Activated CD8-positive, alpha-beta T cell treated with anti-CD3 and anti-CD28 coated beads for 36 hours (primary cell): ENCODE measurements at regions not wholly inside any gene's neighbourhood (a gene's known extent, or its start where the extent isn't known, plus 50 kb on each side); places are given as distances from the start of the nearest gene placed in this dataset.

Experiments used
- ATAC-seq: fragments of 200-7000 bp; cut with Tn5 transposase; one replicate; pipeline ENCODE4 v1.10.0; 2021; ENCODE audit warnings: mild to moderate bottlenecking, moderate library complexity
- CTCF ChIA-PET: fragments of 350-600 bp; sonication (Branson Sonifier 250); formaldehyde crosslinking; loops from one replicate; lab custom pipeline; 2021; ENCODE audit warnings: antibody characterized with exemption; lab: Charles Lee
- POLR2A ChIA-PET: fragments of 350-600 bp; sonication (Branson Sonifier 250); formaldehyde crosslinking; loops from one replicate; lab custom pipeline; 2021; ENCODE audit warnings: antibody characterized with exemption; lab: Charles Lee
- DNase-seq: peaks from one replicate; pipeline ENCODE4 v3.0.0-alpha.2; 2020
- H3K27ac Mint-ChIP-seq: one replicate; pipeline ENCODE4 v1.8.0; 2021; ENCODE audit warnings: mild to moderate bottlenecking, mixed read lengths
- H3K27me3 Mint-ChIP-seq: one replicate; pipeline ENCODE4 v1.8.0; 2021; ENCODE audit warnings: mixed read lengths
- H3K36me3 Mint-ChIP-seq: one replicate; pipeline ENCODE4 v1.8.0; 2021; ENCODE audit warnings: low read depth, mixed read lengths
- H3K4me1 Mint-ChIP-seq: one replicate; pipeline ENCODE4 v1.8.0; 2021; ENCODE audit warnings: low read depth, mixed read lengths
- H3K4me3 Mint-ChIP-seq: one replicate; pipeline ENCODE4 v1.8.0; 2021; ENCODE audit warnings: mild to moderate bottlenecking, moderate library complexity, mixed read lengths
- H3K9me3 Mint-ChIP-seq: one replicate; pipeline ENCODE4 v1.8.0; 2021; ENCODE audit warnings: mixed read lengths
- CTCF ChIP-seq: fragments of 200-600 bp; IDR thresholded peaks from one replicate; pipeline ENCODE4 v1.8.0; 2022; ENCODE audit warnings: antibody characterized with exemption, mild to moderate bottlenecking
- intact Hi-C: fragments of 100-400 bp; cut with micrococcal nuclease; formaldehyde crosslinking; loops from one replicate; pipeline ENCODE4 v1.10.0; 2022

- peaks cover 48% of the 10 kb centered on the region for H3K4me1 Mint-ChIP-seq
- H3K9me3 Mint-ChIP-seq: no peaks in the 10 kb centered on the region
- intact Hi-C loops: loop anchor here (1.0 to 5.0 kb wide), 3 partner anchors 52 to 562 kb away; partner anchors contain the start of gene NFKB1
- no peaks in the 10 kb centered on the region for H3K27me3 Mint-ChIP-seq
- peak; percentile 77 for ATAC-seq
- peak; percentile 88 for TF ChIP-seq CTCF
- ChIA-PET POLR2A (no interaction called here), CTCF (interaction anchor here (1.2 to 3.0 kb wide), 7 partner anchors 11 to 178 kb away, joined by 3 to 24 read pairs (median 7); no protein-coding TSS in a partner anchor)
- no peak overlapping the region for H3K4me3 Mint-ChIP-seq
- no peaks in the 10 kb centered on the region for H3K36me3 Mint-ChIP-seq
- no peak overlapping the region for H3K27ac Mint-ChIP-seq
- peak; percentile 73 for DNase-seq
These were observed 51.3 kb upstream of the NFKB1 start for GRCh38 chr4:102449751-102450352.

GRCh38 chr4:102451266-102451665 lies 49.9 kb upstream of the NFKB1 start:
- TF ChIP-seq CTCF: no peak
- peaks cover 48% of the 10 kb centered on the region for H3K4me1 Mint-ChIP-seq
- ATAC-seq (no peak), DNase-seq (no peak)
- no peaks in the 10 kb centered on the region for H3K27me3 Mint-ChIP-seq
- H3K27ac Mint-ChIP-seq: no peak overlapping the region
- H3K36me3 Mint-ChIP-seq: no peaks in the 10 kb centered on the region
- intact Hi-C loops: loop anchor here (5.0 kb wide), 1 partner anchor 51 kb away; the partner anchor contains the start of gene NFKB1
- no peak overlapping the region for H3K4me3 Mint-ChIP-seq
- ChIA-PET CTCF (no interaction called here), POLR2A (no interaction called here)
- H3K9me3 Mint-ChIP-seq: no peaks in the 10 kb centered on the region
